ENCODE measurements at regions not wholly inside any gene's neighbourhood (a gene's known extent, or its start where the extent isn't known, plus 50 kb on each side); places are given as distances from the start of the nearest gene placed in this dataset.

DNA sequence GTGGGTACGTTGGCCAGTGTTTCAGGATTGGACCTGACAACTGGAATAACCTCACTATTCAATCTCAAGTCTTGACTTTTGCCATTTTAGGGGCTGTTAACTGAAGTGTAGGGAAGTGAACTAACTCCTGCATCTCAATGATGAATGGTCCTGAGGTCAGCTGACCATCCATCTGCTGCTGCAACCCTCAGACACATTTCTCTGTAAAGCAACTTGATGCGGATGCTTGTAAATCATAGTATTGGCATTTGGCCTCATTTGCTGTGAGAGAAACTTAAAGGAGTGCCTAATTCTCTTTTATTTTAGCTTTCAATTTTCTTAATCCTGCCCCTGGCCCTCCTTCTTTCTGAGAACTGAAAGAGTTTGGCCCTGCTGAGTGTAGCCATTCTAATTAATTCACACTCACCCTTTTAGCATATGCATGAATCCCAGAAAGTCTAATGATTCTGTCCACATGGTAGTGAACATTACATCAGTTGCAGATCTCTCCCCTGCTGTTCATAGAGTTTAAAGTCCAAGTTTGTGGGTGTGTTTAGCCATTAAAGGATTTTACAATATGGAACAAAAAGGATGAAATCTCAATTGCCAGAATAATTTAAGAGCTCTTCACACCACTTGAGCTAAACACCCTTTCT, 1531.4 kb upstream of the SLC10A2 start:
- no peak for TF ChIP-seq CTCF (IDR thresholded peaks at IDR 0.05)
- no peak for TF ChIP-seq POLR2A (IDR thresholded peaks at IDR 0.05)

Data from lower leg skin (tissue), 3 donors.